Fibroblast of upper back skin (primary cell): ENCODE measurements at regions not wholly inside any gene's neighbourhood (a gene's known extent, or its start where the extent isn't known, plus 50 kb on each side); places are given as distances from the start of the nearest gene placed in this dataset.
"Not testable (repeated sequence)": the region's sequence is repeated elsewhere in the genome, so short reads cannot be mapped to it uniquely, and the experiment has no call there.

Experiments
- DNase-seq: peaks from one replicate; pipeline ENCODE4 v3.0.0-alpha.2; 2013

DNA sequence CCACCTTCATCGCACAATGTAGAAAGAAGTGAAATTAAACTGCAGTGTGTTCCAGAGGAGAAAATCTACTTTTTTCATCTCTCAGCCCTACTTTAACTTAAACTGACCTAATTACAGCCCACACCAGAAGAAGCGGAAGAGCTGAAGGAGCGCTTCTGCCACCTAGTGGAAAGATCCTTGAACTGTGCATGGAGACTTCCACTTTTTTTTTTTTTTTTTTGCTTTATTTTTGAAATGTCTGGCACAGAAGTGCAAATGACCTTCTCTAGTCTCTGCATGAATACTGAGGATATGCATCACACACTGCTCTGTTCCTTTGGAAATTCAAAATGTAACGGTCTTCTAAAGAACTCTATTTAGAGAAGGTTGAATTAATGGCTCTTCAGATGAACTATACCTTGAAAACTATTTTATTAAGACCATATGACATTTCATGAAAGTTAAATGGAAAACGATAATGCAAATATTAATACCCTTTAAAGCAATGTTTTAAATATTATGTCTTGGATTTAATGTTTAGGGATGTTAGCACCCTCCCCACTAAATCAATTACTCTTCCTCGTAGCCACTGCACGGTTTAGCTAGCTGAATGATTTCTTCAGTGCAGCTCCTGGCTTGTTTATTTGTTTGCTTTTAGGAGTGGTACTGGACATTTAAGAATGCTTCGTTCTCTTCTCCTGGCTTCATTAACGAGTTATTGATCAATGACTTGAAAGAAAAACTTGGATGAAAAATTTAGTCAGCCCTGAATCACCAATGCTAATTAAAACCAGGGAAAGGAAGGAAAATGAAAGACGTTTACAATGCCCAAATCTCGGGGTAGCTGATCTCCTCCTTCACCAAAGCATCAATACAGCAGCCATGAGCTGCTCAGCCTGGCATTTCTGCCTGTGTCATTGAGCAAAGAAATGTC is 569.6 kb upstream of the GJE1 start:
- DNase-seq = peak; percentile 93

DNA sequence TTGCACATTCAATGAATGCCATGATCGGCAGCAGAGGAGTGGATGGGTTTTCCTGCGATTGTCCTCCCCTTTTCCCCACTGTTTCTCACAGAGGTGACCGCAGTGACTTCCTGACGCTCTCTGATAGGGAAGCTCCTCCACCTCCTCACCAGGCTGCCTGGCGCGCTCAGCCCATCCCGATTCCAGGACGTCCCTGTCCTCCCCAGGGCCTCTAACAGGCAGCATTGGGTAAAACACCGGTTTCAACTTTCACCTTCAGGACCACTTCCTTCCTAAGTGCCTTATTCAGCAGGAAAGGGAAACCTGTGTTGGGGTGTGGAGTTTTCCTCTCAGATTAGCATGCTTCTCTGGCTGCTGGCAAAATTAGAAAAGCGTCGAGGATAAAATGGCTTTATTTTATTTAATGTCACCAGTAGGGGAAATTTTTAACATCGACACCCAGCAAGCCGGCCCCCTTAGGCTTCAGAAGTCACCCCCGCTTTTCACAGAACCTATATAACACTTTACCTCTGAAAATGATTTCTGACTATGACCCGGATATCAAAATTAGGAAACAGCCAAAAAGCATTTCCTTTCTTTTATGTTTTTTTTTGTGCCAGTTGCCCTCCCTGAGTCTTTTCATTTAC is 570.4 kb upstream of the GJE1 start:
- DNase-seq = no peak

DNA sequence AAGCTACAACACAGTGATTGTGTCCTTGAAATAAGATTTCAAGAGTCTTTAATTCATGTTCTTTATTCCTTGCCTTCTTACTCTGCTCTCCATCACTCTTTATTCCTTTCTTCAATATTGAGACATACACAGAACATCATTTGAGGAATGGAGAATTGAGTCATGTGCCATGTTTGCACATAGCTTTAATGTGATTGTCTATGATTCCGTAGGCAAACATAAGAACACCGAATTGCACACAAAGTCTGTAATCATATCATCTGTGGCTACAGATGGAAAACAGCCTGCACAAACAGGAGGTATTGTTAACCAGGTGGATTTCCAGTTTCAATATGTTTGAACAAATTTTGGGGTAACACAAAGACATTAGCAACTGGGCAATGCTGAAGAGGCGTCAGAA is 571.6 kb upstream of the GJE1 start:
- DNase-seq = no peak

DNA sequence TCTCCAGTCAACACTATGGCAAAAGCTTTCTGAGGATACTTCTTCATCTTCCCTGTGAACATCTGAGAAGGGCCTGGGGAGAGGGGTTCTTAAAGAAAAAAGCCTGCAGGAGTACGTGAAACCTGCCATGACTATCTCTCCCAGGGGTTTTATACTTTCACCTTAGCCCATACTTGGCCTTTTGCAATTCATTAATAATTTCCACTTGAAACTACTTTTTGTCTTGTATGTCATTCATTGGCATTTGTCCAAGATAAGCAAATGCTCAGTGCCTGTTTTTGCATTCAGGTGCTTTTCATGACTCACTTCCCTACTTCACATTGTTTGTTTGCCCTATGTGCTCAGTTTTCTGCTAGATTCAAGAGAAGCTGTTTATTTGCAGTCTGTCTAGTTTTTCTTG is 580.3 kb upstream of the GJE1 start:
- DNase-seq = peak; percentile 41

DNA sequence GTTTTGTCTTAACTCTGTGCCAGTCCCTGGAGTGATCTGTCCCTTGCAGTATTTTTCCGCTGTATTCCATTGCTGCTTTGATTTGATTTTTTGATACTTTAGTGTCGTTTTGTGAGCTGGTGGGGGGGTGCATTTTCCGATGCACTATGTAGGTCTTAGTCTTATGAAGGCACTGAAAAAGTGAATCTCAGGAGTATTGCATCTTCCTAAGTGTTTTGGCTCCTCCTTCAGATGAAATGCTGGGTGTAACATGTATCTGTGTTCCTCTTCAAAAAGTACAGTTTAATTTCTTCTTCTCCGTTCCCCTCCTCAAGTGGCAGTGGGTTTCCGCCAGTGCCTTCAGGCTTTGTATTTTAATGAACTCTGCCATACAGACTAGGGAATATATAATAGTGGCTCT is 580.7 kb upstream of the GJE1 start:
- DNase-seq = no peak

DNA sequence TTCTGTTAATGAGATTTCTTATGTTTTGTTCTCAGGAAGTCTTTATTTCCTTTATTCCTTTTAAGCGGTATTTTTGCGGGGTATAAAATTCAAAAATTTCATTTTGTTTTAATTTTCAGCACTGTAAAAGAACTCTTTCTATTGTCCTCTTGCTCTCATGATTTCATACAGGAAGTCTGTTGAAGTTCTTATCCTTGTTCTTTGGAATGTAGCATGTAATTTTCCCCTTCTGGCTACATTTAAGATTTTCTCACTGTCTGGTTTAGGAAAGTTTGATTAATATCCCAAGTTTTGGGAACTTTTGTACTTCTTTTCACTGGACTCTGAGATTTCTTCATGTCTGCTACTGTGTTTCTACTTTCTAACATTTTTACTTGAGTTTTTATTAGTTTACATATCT is 581.4 kb upstream of the GJE1 start:
- DNase-seq = no peak

DNA sequence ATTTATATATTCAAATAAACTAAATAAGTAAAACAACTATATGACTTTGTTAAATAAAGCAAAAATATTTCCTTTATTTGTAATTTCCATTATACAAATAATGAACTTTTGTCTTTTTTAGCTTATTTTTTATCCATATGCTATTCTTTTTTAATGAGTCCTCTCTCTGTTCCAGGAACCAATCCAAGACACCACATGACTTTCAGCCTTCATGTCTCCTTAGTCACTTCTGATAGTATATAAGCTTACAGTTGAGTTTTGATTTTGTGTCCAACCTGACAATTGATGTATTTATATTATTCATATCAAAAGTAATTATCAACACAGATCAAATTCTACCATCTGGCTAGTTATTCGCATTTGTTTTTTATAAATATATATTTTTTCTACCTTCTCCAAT is 582.3 kb upstream of the GJE1 start:
- no peak for DNase-seq

DNA sequence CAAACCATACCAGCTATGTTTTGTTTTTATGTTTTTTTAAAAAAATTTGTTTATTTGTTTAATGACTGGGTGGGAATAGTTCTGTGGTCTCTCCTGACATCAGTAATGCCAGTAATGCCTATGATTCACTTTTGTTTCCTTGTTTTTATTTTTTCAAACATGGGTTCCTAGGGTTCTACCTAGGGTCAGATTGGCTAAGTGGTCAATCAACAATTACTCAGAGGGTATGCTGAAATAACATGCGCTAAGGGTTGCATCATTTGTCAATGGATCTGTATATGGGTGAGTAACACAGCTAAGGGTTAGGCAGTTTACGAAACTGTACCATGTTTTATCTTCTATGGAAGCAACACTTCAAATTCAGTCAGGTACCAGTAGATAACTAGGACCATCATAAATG is 583.8 kb upstream of the GJE1 start:
- DNase-seq = no peak

DNA sequence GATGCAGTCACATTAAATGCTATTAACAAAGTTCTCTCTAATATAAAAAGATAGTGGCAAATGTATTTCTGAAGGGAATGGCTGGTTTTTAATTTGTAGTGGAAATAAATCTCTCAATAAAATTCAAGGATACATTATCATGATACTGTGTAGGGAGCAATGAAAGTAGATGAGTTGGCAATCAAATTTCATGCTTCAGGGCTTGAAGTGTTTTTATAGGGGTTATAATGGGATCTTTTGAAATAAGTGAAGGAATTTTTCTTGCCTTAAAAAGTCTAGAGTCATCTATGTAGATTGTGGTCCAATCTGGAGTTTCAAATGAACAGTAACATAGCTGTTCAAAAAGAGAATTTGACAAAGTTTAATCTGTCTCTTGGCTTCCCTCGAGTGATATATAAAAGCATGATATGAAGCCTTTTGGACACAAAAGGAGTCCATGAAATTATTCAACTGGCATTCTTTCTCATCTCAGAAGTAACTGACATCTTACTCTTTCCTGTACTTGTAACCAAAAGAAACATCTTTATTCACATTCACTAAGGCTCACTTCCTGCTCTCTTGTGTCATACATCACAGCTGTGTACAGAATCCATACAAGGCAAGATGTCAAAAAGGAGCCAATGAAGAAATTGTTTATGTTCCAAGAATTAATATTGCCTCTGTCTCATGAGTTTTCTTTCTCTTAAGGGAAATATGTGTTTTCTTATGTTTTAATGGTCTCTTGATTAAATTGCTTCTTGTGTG is 591.0 kb upstream of the GJE1 start:
- peak; percentile 17 for DNase-seq

DNA sequence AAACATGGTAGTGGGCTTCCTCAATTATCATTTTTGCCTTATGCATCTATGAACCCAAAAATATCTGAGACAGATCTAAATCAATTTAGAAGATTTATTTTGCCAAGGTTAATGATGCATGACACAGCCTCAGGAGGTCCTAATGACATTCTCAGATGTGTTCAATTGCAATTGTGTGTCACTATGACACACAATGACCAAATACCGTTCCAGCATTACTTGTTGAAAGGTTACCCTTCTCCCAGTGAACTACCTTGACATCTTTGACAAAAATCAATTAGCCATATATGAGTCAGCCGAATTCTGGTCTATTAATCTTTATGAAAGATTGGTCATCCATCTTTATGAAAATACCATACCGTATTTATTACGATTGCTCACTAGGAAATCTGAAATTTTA is 592.5 kb upstream of the GJE1 start:
- DNase-seq = peak; percentile 22

DNA sequence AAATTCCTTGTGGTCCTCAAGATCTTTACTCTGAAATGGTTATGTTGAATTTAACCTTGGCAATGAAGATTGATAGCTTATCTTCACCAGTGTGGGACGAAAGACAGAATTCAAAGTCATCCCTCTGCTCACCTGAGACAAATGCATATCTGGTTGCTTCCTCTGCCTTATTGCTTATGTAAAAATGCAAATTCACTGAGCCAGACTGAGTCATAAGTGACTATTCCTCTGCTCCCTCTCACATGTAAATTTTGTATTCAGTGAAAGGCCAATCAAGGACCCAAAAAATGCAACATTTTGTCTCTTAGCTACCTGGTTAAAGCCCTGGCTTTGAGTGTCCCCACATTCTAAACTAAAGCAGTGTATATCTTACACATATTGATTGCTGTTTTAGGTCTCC is 593.1 kb upstream of the GJE1 start:
- peak; percentile 9 for DNase-seq

DNA sequence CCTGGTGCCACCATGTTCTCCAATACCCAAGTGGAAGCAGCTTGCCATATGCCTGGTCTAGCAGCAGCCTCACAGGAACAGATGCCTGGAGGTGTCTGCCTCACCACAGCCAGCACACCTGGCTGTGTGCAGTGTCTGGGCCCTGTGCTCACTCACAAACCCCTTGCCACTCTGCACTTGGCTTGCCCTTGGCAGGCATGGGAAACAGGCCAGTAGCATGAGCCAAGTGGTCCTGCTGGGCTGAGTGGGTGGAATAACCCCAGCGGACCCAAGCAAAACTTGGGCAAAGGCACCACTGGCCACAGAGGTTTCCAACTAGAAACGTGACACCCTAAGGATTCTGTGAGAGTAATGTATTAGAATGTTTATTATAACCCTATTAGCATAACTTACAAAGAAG is 600.5 kb upstream of the GJE1 start:
- DNase-seq = no peak

DNA sequence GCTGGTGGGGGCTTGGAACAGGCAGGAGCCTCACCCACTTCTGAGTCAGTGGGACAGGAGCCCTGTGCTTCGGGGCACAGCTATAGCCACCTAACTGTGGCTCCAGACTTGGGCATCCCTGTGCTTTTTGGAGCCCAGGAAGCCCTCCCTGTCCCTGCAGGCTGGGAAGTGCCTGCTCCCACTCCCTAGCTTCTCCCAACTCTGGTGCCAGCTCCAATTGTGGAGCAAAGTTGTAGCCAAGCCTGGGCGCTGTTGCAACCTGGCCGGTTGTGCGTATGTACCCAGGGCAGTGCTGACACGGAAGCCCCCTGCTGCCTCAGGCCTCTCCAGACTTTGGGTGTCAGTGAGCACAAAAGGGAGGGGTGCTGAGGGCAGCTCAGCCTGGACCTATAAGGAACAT is 601.7 kb upstream of the GJE1 start:
- DNase-seq = no peak

DNA sequence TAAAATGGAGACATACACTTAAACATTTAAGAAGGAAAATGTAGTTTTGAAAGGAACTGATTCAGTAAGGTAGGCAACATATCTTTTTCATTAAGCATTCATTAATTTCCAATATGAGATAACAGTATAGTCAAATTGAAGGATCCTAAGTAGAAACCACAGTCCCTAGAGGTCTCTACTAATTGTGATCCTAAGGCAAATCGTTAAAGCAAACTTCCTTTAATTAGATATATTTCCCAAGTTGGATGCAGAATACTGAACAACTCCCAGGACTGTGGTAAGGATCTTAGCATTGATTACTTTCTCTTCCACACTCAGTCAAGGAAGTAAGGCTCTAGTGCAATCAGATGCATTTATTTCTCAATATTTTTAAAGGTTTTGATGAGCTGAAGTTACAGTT is 604.1 kb upstream of the GJE1 start:
- no peak for DNase-seq

DNA sequence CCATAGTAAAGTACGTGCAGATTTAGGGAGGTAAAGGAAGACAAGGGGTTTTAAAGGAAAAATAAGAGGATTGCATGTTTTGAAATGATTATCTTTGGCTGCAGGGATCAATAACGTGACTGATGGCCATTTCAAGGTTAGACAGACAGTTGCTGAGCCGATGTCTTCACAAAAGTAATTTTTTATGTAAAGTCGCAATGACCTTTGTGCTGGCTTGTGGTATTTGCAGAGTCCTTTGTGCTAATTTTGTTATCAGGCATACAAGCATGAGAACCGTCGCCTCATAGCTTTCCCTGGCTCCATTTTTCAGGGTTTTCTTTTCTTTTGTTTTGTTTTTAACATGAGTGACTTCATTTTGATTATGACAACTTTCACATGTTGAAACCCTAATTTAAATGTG is 605.7 kb upstream of the GJE1 start:
- no peak for DNase-seq

DNA sequence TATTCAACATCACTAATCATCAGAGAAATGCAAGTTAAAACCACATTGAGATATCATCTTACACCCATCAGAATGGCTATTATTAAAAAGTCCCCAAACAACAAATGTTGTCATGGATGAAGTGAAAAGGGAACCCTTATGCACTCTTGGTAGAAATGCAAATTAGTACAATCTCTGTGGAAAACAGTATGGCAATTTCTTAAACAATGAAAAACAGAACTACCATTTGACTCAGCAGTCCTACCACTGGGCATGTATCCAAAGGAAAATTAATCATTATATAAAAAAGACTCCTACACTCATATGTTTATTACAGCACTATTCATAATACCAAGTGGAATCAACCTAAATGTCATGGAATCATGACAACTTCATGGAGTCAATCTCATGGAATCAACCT is 611.3 kb upstream of the GJE1 start:
- DNase-seq = peak; percentile 18

DNA sequence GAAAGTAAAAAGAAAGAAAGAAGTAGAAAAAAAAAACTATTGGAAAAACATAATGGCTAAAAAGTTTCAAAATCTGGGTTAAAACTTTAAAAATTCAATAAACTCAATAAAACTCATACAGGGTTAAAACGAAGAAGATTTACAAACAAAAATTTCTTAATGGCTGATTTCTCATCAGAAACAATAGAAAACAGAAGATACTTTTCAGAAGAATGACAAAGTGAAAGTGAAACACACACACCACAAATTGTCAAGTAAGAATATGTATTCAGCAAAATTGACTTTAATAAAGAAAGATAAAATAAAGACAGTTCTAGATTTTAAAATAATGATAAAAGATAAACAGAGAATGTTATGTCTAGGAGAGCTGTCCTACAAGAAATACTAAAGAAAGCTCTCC is 618.9 kb upstream of the GJE1 start:
- no peak for DNase-seq

DNA sequence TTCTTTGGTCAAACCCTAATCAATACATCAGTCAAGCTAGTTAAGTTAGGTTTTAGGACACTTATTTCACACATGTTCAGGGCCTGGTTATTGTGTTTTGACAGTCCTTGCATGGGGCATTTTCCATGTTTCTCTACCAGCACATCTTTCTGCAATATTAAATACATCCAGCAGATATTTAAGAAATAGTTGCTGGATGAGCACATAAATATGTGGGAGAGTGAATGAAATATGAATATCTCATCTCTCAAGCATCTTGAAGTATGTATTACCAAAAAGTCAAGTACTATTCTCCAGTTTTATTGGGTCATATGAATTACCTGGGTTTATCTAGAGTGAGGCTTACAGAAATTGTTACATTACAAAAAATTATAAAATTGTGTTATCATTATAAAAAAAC is 621.9 kb upstream of the GJE1 start:
- DNase-seq = peak; percentile 19

DNA sequence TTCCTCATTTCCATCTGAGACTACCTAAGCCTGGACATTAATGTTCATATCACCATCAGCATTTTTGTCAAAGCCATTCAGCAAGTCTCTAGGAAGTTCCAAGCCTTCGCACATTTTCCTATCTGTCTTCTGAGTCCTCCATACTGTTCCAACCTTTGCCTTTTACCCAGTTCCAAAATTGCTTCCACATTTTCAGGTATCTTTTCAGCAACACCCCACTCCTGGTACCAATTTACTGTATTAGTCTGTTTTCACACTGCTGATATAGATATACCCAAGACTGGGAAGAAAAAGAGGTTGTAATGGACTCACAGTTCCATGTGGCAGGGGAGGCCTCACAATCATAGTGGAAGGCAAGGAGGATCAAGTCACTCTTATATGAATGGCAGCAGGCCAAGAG is 626.7 kb upstream of the GJE1 start:
- DNase-seq = not testable (repeated sequence)

DNA sequence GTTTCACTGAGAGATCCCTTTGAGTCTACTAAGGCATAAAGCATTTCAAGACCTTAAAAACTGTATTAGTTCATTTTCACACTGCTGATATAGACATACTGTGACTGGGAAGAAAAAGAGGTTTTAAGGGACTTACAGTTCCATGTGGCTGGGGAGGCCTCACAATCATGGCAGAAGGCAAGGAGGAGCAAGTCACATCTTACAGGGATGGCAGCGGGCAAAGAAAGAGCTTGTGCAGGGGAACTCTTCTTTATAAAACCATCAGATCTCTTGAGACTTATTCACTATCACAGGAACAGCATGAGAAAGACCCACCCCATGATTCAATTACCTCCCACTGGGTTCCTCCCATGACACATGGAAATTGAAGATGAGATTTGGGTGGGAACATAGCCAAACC is 628.4 kb upstream of the GJE1 start:
- DNase-seq = not testable (repeated sequence)

DNA sequence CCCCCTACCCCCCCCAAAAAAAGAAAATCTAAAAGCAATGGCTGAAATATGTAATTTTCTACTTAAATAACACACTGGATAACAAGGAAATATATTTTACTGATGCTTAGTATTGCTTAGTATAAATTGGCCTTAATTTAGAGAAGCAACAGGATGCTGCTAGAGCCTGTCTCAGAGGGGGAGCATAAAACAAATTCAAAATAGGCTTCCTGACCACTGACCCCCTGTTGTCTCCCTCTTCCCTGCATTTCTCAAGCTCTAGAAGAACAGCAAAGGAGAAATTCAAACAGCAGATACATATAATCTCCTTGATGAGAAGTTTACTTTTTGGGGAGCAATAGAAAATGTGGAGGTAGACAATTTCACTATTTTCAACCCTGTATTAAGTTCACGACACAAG is 631.1 kb upstream of the GJE1 start:
- no peak for DNase-seq

DNA sequence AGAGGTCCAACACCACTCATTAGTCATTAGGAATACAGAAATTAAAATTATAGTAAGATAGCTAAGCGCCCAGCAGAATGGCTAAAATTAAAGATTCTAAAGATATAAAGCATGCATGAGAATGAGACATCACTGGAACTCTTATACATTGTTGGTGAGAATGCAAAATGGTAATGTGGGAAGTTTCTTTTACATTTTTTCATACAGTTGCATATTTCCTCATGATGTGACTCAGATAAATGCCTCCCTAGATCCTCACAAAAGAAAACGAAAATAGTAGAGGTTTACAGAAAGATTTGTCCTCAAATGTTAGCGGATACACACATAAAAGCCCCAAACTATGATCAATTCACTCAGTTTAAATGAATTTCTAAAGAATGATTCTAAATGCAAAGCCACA is 633.7 kb upstream of the GJE1 start:
- peak; percentile 55 for DNase-seq

DNA sequence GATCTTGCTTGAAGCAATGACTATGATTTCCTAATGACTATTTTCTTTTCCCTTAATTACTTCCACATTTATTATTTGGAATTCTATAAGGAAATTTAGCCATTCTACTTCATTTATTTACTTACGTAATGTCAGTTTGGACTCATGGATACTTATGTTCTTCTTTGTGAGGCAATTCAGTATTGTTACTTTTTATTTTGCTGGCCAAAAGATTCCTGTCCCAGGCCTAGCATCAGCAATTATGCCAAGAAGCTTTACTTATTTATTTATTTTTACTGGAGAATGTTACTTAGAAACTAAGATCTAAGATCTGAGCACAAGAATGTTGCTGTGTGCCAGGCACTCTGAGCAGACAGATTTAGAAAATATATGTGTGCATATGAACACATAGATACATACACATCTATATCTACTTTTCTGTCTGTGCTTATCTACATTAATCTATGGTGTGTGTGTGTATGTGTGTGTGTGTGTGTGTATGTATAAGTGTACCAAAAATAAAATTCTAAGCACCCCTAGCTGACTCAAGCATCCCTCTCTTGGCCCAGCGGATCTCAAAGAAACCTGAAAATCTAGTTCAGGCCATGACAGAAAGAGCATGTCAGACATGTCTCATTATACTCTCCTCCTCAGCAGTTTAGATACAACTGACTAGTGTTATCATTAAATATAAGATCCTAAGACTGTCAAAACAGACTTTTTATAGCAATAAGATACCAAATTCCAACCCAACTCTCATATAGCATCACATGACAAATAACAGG is 640.0 kb upstream of the GJE1 start:
- no peak for DNase-seq
